ENCODE measurements at regions not wholly inside any gene's neighbourhood (a gene's known extent, or its start where the extent isn't known, plus 50 kb on each side); places are given as distances from the start of the nearest gene placed in this dataset.

- TF ChIP-seq, protein P1, sequence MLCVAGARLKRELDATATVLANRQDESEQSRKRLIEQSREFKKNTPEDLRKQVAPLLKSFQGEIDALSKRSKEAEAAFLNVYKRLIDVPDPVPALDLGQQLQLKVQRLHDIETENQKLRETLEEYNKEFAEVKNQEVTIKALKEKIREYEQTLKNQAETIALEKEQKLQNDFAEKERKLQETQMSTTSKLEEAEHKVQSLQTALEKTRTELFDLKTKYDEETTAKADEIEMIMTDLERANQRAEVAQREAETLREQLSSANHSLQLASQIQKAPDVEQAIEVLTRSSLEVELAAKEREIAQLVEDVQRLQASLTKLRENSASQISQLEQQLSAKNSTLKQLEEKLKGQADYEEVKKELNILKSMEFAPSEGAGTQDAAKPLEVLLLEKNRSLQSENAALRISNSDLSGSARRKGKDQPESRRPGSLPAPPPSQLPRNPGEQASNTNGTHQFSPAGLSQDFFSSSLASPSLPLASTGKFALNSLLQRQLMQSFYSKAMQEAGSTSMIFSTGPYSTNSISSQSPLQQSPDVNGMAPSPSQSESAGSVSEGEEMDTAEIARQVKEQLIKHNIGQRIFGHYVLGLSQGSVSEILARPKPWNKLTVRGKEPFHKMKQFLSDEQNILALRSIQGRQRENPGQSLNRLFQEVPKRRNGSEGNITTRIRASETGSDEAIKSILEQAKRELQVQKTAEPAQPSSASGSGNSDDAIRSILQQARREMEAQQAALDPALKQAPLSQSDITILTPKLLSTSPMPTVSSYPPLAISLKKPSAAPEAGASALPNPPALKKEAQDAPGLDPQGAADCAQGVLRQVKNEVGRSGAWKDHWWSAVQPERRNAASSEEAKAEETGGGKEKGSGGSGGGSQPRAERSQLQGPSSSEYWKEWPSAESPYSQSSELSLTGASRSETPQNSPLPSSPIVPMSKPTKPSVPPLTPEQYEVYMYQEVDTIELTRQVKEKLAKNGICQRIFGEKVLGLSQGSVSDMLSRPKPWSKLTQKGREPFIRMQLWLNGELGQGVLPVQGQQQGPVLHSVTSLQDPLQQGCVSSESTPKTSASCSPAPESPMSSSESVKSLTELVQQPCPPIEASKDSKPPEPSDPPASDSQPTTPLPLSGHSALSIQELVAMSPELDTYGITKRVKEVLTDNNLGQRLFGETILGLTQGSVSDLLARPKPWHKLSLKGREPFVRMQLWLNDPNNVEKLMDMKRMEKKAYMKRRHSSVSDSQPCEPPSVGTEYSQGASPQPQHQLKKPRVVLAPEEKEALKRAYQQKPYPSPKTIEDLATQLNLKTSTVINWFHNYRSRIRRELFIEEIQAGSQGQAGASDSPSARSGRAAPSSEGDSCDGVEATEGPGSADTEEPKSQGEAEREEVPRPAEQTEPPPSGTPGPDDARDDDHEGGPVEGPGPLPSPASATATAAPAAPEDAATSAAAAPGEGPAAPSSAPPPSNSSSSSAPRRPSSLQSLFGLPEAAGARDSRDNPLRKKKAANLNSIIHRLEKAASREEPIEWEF (IDR thresholded peaks at IDR 0.05; ENCODE audit: insufficient replicate concordance, low read depth, low read length), result no peak
- TF ChIP-seq STAT3 (IDR thresholded peaks at IDR 0.05; ENCODE audit: low read depth, low read length) (no peak), JUNB (IDR thresholded peaks at IDR 0.05) (no peak), TCF3 (IDR thresholded peaks at IDR 0.05; ENCODE audit: borderline replicate concordance, insufficient read depth, low read depth, low read length) (no peak), ZNF207 (IDR thresholded peaks at IDR 0.05; ENCODE audit: borderline replicate concordance) (no peak), POU2F2 (IDR thresholded peaks at IDR 0.05; ENCODE audit: borderline replicate concordance, low read depth, low read length) (no peak), EGR1 (IDR thresholded peaks at IDR 0.05; ENCODE audit: borderline replicate concordance in 1 of 2, low read depth in 2 of 2, low read length in 2 of 2) (no peak), TCF12 (IDR thresholded peaks at IDR 0.05; ENCODE audit: low read depth, low read length) (no peak)
These were observed 807.7 kb upstream of the INTU start (continued) for GRCh38 chr4:126825083-126825482.

DNA sequence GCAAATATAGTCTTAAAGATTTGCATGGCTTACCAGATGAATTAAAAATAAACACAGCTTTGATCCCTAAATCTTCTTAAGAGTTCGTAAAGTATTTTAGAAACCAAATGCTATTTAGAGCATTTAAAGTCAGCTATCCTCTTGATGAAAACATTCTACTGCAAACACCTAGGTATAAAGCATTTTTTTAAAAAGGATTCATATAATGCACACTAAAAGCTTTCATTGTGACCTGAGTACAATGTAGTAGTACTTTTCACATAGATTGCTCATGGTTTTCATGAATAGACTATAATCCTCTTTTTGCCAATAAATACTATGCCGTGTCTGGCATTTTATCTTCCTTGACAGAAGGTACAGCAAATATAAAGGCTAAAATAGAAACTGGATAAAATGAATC lies 805.1 kb upstream of the INTU start:
- Histone ChIP-seq H3K4me3 (no peak overlapping the region), H3K27me3 (replicated peaks in 1 of 2; ENCODE audit: control insufficient read depth in 2 of 2, insufficient read depth in 2 of 2, low read length in 1 of 2) (no peaks in the 10 kb centered on the region), H3K4me1 (ENCODE audit: control insufficient read depth, insufficient read depth, low read length) (no peaks in the 10 kb centered on the region), H3K27ac (ENCODE audit: control insufficient read depth, insufficient read depth) (no peak overlapping the region), H2AFZ (ENCODE audit: control insufficient read depth, low read depth, low read length) (no peak overlapping the region), H4K20me1 (ENCODE audit: control insufficient read depth, insufficient read depth) (no peaks in the 10 kb centered on the region), H3K4me2 (ENCODE audit: control insufficient read depth, insufficient read depth) (no peak overlapping the region), H3K9me3 (replicated peaks; ENCODE audit: control insufficient read depth, insufficient read depth, low read length) (no peaks in the 10 kb centered on the region), H3K36me3 (ENCODE audit: control insufficient read depth in 2 of 2, insufficient read depth in 2 of 2, low read length in 1 of 2) (no peaks in the 10 kb centered on the region), H3K79me2 (ENCODE audit: control insufficient read depth, insufficient read depth, low read length) (no peaks in the 10 kb centered on the region), H3K9ac (ENCODE audit: control insufficient read depth, insufficient read depth, low read length) (no peak overlapping the region)
- intact Hi-C loops (cut with micrococcal nuclease; ENCODE audit: unreplicated experiment) (no loop called here), in situ Hi-C loops (cut with MboI) (no loop called here)
- SMC1A ChIA-PET (ENCODE audit: uncharacterized antibody, unreplicated experiment), result no interaction called here
- POLR2A ChIA-PET, result no interaction called here
- BruUV-seq (replicated peaks), result no TSS peak
- ATAC-seq (no peak), DNase-seq (ENCODE audit: low read depth, low spot score) (no peak), FAIRE-seq (no peak)
- RAD21 ChIA-PET (ENCODE audit: unreplicated experiment), result no interaction called here
- TF ChIP-seq RAD51 (IDR thresholded peaks at IDR 0.05) (no peak), SMAD5 (IDR thresholded peaks at IDR 0.05; ENCODE audit: low read depth) (no peak), IKZF2 (IDR thresholded peaks at IDR 0.05) (no peak), JUNB (IDR thresholded peaks at IDR 0.05) (no peak), ZBTB11 (CRISPR knock-in tag; IDR thresholded peaks at IDR 0.05) (no peak)
- TF ChIP-seq, protein P2, sequence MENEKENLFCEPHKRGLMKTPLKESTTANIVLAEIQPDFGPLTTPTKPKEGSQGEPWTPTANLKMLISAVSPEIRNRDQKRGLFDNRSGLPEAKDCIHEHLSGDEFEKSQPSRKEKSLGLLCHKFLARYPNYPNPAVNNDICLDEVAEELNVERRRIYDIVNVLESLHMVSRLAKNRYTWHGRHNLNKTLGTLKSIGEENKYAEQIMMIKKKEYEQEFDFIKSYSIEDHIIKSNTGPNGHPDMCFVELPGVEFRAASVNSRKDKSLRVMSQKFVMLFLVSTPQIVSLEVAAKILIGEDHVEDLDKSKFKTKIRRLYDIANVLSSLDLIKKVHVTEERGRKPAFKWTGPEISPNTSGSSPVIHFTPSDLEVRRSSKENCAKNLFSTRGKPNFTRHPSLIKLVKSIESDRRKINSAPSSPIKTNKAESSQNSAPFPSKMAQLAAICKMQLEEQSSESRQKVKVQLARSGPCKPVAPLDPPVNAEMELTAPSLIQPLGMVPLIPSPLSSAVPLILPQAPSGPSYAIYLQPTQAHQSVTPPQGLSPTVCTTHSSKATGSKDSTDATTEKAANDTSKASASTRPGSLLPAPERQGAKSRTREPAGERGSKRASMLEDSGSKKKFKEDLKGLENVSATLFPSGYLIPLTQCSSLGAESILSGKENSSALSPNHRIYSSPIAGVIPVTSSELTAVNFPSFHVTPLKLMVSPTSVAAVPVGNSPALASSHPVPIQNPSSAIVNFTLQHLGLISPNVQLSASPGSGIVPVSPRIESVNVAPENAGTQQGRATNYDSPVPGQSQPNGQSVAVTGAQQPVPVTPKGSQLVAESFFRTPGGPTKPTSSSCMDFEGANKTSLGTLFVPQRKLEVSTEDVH (IDR thresholded peaks at IDR 0.05; ENCODE audit: low read depth, partially characterized antibody), result no peak
- 7% methylated on average over 2 of the region's 2 CpGs for WGBS (ENCODE audit: insufficient coverage, insufficient replicate concordance, low lambda C conversion rate, missing lambda C conversion rate)
- CTCF ChIA-PET, result interaction anchor here (1.0 kb wide), 1 partner anchor 49 kb away, joined by 3 read pairs; no protein-coding TSS in a partner anchor
